ENCODE measurements at regions not wholly inside any gene's neighbourhood (a gene's known extent, or its start where the extent isn't known, plus 50 kb on each side); places are given as distances from the start of the nearest gene placed in this dataset.

DNA sequence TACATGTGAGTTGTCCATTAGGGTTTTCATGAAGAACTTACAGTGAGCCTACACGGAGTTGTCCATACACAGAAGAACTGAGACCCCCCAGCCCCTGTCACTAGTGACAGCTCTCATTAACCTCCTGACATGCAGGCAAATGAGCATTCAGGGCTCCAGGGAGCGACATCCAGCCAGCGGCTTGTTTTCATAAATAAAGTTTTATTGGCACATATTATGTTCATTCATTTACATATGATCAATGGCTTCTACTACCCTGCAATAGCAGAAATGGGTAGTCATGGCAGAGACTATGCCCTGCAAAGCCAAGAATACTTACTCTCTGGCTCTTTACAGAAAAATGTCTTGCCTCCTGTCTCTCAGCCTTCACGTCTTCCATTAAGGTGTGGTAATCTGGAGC, 553.5 kb downstream of the EDEM1 start:
- TF ChIP-seq, protein P1, sequence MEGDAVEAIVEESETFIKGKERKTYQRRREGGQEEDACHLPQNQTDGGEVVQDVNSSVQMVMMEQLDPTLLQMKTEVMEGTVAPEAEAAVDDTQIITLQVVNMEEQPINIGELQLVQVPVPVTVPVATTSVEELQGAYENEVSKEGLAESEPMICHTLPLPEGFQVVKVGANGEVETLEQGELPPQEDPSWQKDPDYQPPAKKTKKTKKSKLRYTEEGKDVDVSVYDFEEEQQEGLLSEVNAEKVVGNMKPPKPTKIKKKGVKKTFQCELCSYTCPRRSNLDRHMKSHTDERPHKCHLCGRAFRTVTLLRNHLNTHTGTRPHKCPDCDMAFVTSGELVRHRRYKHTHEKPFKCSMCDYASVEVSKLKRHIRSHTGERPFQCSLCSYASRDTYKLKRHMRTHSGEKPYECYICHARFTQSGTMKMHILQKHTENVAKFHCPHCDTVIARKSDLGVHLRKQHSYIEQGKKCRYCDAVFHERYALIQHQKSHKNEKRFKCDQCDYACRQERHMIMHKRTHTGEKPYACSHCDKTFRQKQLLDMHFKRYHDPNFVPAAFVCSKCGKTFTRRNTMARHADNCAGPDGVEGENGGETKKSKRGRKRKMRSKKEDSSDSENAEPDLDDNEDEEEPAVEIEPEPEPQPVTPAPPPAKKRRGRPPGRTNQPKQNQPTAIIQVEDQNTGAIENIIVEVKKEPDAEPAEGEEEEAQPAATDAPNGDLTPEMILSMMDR (IDR thresholded peaks at IDR 0.05): no peak
- TF ChIP-seq POLR2A (IDR thresholded peaks at IDR 0.05): no peak
- TF ChIP-seq POLR2AphosphoS5 (IDR thresholded peaks at IDR 0.05): no peak
